Brain microvascular endothelial cell (primary cell): ENCODE measurements at regions not wholly inside any gene's neighbourhood (a gene's known extent, or its start where the extent isn't known, plus 50 kb on each side); places are given as distances from the start of the nearest gene placed in this dataset.
A peak's percentile ranks its signal among the peaks of the same experiment; 100 is the strongest.

Experiments
- DNase-seq: peaks from one replicate; pipeline ENCODE4 v3.0.0-alpha.2; 2020
- H3K27ac ChIP-seq: fragments of 250-450 bp; sonication (Bioruptor Pico); 2 replicates; pipeline ENCODE4 v1.5.1; 2020; ENCODE audit warnings: mild to moderate bottlenecking, moderate library complexity
- H3K27me3 ChIP-seq: fragments of 250-450 bp; sonication (Bioruptor Pico); replicated peaks from 2 replicates; pipeline ENCODE4 v1.5.1; 2020; ENCODE audit warnings: mild to moderate bottlenecking
- H3K36me3 ChIP-seq: fragments of 250-450 bp; sonication (Bioruptor Pico); replicated peaks from 2 replicates; pipeline ENCODE4 v1.5.1; 2020; ENCODE audit warnings: mild to moderate bottlenecking
- H3K4me3 ChIP-seq: 2 replicates; pipeline ENCODE4 v1.5.1; 2011; ENCODE audit warnings: low read depth, mild to moderate bottlenecking, control low read depth, low read length, moderate library complexity
- in situ Hi-C: cut with HindIII; loops from 2 replicates; pipeline ENCODE4 v1.10.0; 2017; ENCODE audit warnings: low sequenced_read_pairs, low pct_ligation_motif_present
- TF ChIP-seq, protein P1 (sequence below): IDR thresholded peaks from 2 replicates; pipeline ENCODE4 v1.5.1; 2011; ENCODE audit warnings: low read depth, mild to moderate bottlenecking, moderate library complexity, low read length, control low read depth, inconsistent platforms; ENCODE audit errors: missing control alignments

DNA sequence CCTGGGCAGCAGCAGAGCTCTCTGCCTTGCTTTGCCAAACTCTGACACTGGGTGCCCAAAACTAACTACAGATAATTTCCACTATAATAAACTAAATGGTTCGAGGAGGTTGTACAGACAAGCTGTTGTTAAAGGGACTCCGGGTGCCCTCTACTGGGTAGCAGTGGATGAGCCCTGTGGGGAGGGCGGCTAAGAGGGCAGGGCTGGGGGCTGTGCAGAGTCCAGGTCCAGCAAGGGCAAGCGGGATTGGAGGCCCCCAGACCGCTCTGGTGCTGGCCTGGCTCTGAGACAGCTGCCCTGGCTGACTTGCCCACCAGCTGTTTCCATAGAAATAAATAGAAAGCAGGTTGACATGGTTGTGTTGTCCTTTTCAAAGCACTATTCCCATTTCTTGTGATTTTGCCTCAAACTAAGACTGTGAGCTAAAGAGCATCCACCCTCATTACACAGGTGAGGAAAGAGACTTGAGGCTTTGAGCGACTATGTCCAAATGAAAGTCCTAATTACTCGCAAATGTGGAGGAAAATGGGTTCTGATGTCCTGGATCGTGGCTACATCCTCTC lies 167.6 kb upstream of the CST7 start:
- no peak overlapping the region for H3K4me3 ChIP-seq
- in situ Hi-C loops, result no loop called here
- no peak overlapping the region for H3K27ac ChIP-seq
- no peaks in the 10 kb centered on the region for H3K27me3 ChIP-seq
- TF ChIP-seq, protein P1, sequence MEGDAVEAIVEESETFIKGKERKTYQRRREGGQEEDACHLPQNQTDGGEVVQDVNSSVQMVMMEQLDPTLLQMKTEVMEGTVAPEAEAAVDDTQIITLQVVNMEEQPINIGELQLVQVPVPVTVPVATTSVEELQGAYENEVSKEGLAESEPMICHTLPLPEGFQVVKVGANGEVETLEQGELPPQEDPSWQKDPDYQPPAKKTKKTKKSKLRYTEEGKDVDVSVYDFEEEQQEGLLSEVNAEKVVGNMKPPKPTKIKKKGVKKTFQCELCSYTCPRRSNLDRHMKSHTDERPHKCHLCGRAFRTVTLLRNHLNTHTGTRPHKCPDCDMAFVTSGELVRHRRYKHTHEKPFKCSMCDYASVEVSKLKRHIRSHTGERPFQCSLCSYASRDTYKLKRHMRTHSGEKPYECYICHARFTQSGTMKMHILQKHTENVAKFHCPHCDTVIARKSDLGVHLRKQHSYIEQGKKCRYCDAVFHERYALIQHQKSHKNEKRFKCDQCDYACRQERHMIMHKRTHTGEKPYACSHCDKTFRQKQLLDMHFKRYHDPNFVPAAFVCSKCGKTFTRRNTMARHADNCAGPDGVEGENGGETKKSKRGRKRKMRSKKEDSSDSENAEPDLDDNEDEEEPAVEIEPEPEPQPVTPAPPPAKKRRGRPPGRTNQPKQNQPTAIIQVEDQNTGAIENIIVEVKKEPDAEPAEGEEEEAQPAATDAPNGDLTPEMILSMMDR, result peak; percentile 84
- H3K36me3 ChIP-seq, result no peaks in the 10 kb centered on the region
- DNase-seq, result no peak

DNA sequence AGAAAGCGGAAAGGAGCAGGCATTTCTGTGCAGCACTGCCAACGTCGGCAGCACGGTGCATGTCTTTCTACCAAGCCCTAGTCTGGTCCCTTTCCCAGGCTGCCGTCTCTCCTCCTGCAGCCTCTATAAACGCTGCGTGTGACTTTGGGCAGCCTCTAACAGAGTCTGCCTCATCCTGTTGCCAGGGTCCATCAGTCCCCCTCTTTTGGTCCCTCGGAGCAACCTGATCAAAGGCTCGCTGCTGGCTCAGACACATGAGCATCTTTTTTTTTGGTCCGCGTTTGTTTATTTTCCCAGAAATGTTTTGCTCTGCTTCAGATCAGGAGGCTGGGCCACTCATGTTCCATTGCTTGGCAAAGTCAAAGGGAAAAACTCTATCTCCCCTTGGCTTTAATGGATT lies 166.8 kb upstream of the CST7 start:
- in situ Hi-C loops, result no loop called here
- no peak for DNase-seq
- TF ChIP-seq, protein P1, result no peak
- H3K36me3 ChIP-seq, result no peaks in the 10 kb centered on the region
- no peak overlapping the region for H3K27ac ChIP-seq
- no peak overlapping the region for H3K4me3 ChIP-seq
- H3K27me3 ChIP-seq, result no peaks in the 10 kb centered on the region

DNA sequence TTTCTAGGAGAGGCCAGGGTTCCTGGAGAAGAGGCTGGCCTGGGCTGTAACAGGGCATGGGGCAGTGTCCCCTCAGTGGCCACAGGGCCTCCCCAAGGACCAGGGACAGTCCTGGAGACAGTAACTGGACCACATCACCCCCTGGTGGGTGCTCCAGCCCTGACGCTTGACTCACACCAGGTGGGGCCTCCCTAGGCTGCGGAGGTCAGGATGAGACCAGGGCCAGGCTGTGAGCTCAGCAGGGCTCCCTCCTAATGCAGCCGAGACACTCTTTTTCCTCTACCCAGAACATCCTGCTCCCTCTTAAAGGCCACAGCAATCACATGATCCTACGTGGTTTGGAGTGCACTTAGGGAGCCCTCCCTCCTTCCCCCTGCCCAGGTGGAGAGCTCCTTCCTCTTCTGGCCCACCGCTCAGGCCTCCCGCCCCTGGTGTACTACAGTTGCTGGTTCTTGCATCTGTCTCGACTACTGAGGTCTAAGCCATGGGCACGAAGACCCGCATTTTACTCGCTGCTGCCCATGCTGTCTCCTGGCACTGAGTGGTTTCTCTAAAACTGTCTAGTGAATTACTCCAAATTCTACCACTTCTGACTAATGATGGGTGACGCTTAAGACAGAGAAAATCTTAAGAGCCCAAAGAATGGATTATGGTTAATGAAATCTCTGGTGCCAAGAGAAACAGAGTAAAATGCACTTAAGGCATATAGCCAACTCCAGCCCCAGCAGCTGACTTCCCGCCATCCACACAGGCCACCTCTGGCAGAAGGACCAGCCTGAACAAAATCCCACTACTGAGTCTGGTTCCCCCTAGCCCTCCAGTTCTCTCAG lies 166.1 kb upstream of the CST7 start:
- no peak for DNase-seq
- TF ChIP-seq, protein P1, result peak; percentile 49
- Histone ChIP-seq H3K36me3 (no peaks in the 10 kb centered on the region), H3K27me3 (no peaks in the 10 kb centered on the region), H3K27ac (no peak overlapping the region), H3K4me3 (no peak overlapping the region)
- in situ Hi-C loops, result no loop called here

DNA sequence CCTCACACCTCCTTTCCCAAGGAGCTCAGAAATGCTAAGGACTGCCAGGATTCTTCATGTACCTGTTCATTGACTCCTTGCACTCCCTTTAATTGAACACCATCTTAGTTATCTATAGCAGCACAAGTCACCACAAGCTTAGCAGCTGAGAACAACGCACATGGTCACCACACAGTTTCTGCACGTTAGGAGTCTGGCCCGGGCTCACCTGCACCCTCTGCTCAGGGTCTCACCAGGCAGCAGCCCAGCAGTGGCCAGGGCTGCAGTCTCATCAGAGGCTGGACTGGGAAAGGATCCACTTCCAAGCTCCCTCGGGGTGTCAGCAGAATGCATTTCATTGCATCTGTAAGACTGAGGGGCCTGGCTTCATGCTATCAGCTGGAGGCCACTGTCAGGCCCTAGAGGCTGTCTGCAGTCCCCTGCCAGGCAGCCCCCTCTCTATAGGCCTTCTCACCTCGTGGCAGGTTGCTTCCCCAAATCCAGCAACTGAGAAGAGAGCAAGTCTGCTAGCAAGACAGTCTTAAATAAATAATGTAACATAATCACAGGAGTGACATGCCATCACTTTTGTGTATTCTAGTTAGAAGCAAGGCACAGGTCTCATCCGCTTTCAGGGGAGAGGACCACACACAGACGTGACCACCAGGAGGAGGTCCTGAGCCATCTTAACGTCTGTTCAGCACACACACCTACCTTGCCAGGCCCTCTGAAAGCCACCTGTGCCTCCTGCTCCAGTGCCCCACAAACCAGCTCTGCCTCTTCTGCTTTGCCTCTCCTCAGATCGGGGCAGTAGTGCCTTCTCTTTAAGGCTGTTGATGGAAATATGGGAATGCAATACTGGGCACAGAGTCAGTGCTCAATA lies 165.2 kb upstream of the CST7 start:
- Histone ChIP-seq H3K36me3 (no peaks in the 10 kb centered on the region), H3K27ac (no peak overlapping the region), H3K4me3 (no peak overlapping the region), H3K27me3 (no peaks in the 10 kb centered on the region)
- no peak for DNase-seq
- in situ Hi-C loops, result no loop called here
- TF ChIP-seq, protein P1, result peak; percentile 35

DNA sequence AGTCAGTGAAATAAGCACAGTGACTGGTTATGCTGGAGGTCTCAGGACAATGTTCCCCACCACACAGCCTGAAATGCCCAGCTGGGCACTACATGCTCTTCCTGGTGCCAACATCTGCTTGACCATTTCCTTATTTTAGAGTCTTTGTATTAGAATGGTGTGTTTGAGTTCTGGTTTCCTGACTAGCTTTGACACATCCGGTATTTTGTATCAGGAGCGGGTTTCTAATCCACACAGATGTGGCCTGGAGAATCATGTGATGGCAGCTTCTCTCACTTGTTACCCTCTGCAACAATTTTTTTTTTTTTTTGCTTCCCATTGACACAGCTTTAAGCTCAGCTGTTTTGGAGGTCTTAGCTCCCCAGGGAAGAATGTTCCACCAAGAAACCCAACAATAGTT lies 164.5 kb upstream of the CST7 start:
- Histone ChIP-seq H3K36me3 (no peaks in the 10 kb centered on the region), H3K4me3 (no peak overlapping the region), H3K27me3 (no peaks in the 10 kb centered on the region), H3K27ac (no peak overlapping the region)
- TF ChIP-seq, protein P1, result no peak
- in situ Hi-C loops, result no loop called here
- no peak for DNase-seq
